ENCODE measurements at regions not wholly inside any gene's neighbourhood (a gene's known extent, or its start where the extent isn't known, plus 50 kb on each side); places are given as distances from the start of the nearest gene placed in this dataset.

DNA sequence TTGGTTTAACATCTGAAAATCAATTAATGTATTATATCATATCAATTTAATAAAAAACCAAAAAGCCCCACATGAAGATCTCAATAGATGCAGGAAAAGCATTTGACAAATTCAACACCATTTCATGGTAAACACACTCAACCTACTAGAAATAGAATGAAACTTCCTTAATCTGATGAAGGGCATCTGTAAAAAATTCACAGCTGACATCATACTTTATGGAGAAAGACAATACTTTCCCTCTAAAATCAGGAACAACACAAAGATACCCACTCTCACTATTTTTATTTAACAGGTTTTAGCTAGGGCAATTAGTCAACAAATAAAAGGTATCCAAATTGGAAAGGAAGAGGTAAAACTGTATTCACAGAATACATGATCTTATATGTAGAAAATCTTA is 303.0 kb upstream of the ZEB2 start:
- ATAC-seq (no peak), DNase-seq (no peak)
- Histone ChIP-seq H3K27ac (ENCODE audit: low read length) (no peak overlapping the region), H3K27me3 (ENCODE audit: low read length) (no peaks in the 10 kb centered on the region), H3K9me3 (ENCODE audit: low read length) (no peaks in the 10 kb centered on the region), H3K4me3 (ENCODE audit: low read length) (no peak overlapping the region), H3K9me2 (replicated peaks; ENCODE audit: low read length) (no peaks in the 10 kb centered on the region), H3F3A (ENCODE audit: low read length, unreplicated experiment) (no peaks in the 10 kb centered on the region), H2AFZ (ENCODE audit: low read length) (no peak overlapping the region), H4K20me1 (ENCODE audit: low read length) (no peaks in the 10 kb centered on the region), H3K79me2 (ENCODE audit: low read length) (no peaks in the 10 kb centered on the region), H3K4me2 (ENCODE audit: low read length) (no peak overlapping the region), H3K36me3 (ENCODE audit: low read depth, low read length) (no peaks in the 10 kb centered on the region), H3K9ac (ENCODE audit: low read length) (no peak overlapping the region), H3K4me1 (ENCODE audit: insufficient read depth, low read length) (no peaks in the 10 kb centered on the region)
- BruUV-seq (replicated peaks), result no TSS peak
- ChIA-PET CTCF (no interaction called here), POLR2A (ENCODE audit: unreplicated experiment) (no interaction called here)
- TF ChIP-seq, protein P1, sequence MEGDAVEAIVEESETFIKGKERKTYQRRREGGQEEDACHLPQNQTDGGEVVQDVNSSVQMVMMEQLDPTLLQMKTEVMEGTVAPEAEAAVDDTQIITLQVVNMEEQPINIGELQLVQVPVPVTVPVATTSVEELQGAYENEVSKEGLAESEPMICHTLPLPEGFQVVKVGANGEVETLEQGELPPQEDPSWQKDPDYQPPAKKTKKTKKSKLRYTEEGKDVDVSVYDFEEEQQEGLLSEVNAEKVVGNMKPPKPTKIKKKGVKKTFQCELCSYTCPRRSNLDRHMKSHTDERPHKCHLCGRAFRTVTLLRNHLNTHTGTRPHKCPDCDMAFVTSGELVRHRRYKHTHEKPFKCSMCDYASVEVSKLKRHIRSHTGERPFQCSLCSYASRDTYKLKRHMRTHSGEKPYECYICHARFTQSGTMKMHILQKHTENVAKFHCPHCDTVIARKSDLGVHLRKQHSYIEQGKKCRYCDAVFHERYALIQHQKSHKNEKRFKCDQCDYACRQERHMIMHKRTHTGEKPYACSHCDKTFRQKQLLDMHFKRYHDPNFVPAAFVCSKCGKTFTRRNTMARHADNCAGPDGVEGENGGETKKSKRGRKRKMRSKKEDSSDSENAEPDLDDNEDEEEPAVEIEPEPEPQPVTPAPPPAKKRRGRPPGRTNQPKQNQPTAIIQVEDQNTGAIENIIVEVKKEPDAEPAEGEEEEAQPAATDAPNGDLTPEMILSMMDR (conservative IDR thresholded peaks at IDR 0.05; ENCODE audit: low read depth, low read length), result no peak
- no peak for TF ChIP-seq EZH2phosphoT487 (IDR thresholded peaks at IDR 0.05; ENCODE audit: borderline replicate concordance, low read length)
- TF ChIP-seq EZH2 (IDR thresholded peaks at IDR 0.05; ENCODE audit: low read length, unreplicated experiment), result no peak
- intact Hi-C loops (cut with micrococcal nuclease), result no loop called here

DNA sequence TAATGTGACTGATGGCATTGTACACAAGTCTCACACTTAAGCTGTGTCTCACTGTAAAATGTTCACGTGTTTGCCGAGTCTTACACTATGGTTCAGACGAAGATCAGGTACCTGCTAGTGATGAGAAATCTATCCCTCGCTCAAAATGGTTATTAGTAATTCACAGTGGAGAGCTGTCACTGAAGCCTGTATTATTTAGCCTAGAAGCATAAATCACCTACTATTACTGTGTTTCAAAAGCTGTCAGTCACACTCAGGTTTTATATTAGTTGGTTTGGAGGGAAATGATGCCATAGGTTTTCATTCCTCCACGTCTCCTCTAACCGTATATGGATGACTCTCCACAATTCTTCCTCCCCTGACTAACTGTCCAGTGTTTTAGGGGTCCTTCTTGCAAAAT is 292.4 kb upstream of the ZEB2 start:
- Histone ChIP-seq H2AFZ (ENCODE audit: low read length) (no peak overlapping the region), H3K4me2 (ENCODE audit: low read length) (no peak overlapping the region), H3K4me3 (ENCODE audit: low read length) (no peak overlapping the region), H3K4me1 (ENCODE audit: insufficient read depth, low read length) (no peaks in the 10 kb centered on the region), H3K9me3 (ENCODE audit: low read length) (no peaks in the 10 kb centered on the region), H3K36me3 (ENCODE audit: low read depth, low read length) (no peaks in the 10 kb centered on the region), H3F3A (ENCODE audit: low read length, unreplicated experiment) (no peaks in the 10 kb centered on the region), H3K79me2 (ENCODE audit: low read length) (no peaks in the 10 kb centered on the region), H3K27ac (ENCODE audit: low read length) (no peak overlapping the region), H3K9me2 (replicated peaks; ENCODE audit: low read length) (no peaks in the 10 kb centered on the region), H3K27me3 (ENCODE audit: low read length) (no peaks in the 10 kb centered on the region), H3K9ac (ENCODE audit: low read length) (no peak overlapping the region), H4K20me1 (ENCODE audit: low read length) (no peaks in the 10 kb centered on the region)
- intact Hi-C loops (cut with micrococcal nuclease), result no loop called here
- ATAC-seq (no peak), DNase-seq (no peak)
- TF ChIP-seq EZH2 (IDR thresholded peaks at IDR 0.05; ENCODE audit: low read length, unreplicated experiment) (no peak), EZH2phosphoT487 (IDR thresholded peaks at IDR 0.05; ENCODE audit: borderline replicate concordance, low read length) (no peak)
- TF ChIP-seq, protein P1 (conservative IDR thresholded peaks at IDR 0.05; ENCODE audit: low read depth, low read length), result no peak
- CTCF ChIA-PET, result no interaction called here
- no TSS peak for BruUV-seq (replicated peaks)
- POLR2A ChIA-PET (ENCODE audit: unreplicated experiment), result no interaction called here

DNA sequence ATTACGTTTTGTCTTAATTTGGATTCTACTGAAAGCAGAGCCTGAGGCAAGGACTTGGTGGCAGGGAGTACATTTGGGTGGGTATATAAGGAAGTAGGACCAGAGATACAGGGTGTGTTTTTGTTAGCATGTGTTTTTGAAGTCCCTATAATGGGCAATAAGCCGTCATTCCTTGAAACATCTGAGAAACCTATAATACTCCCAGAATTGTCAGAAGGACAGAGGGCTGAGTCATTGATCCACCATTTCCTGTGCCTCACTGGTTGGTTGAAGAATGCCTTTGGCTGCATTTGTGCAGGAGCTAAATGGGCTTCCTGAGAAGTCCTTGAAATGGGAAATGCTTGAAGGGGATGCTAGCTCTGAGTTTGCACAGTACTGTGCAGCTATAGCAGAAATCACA is 281.8 kb upstream of the ZEB2 start:
- intact Hi-C loops (cut with micrococcal nuclease), result no loop called here
- TF ChIP-seq, protein P1 (conservative IDR thresholded peaks at IDR 0.05; ENCODE audit: low read depth, low read length), result no peak
- TF ChIP-seq EZH2 (IDR thresholded peaks at IDR 0.05; ENCODE audit: low read length, unreplicated experiment) (no peak), EZH2phosphoT487 (IDR thresholded peaks at IDR 0.05; ENCODE audit: borderline replicate concordance, low read length) (no peak)
- DNase-seq (peak; percentile 57), ATAC-seq (peak; percentile 69; the same call in 1 of the 2 replicates)
- Histone ChIP-seq H3K27me3 (ENCODE audit: low read length) (no peaks in the 10 kb centered on the region), H2AFZ (ENCODE audit: low read length) (peak overlapping the region; percentile 66), H3K4me3 (ENCODE audit: low read length) (no peak overlapping the region), H3K9me3 (ENCODE audit: low read length) (no peaks in the 10 kb centered on the region), H3F3A (ENCODE audit: low read length, unreplicated experiment) (no peaks in the 10 kb centered on the region), H4K20me1 (ENCODE audit: low read length) (no peaks in the 10 kb centered on the region), H3K36me3 (ENCODE audit: low read depth, low read length) (no peaks in the 10 kb centered on the region), H3K9ac (ENCODE audit: low read length) (no peak overlapping the region), H3K27ac (ENCODE audit: low read length) (no peak overlapping the region), H3K4me2 (ENCODE audit: low read length) (no peak overlapping the region), H3K9me2 (replicated peaks; ENCODE audit: low read length) (no peaks in the 10 kb centered on the region), H3K4me1 (ENCODE audit: insufficient read depth, low read length) (peaks cover 7% of the 10 kb centered on the region), H3K79me2 (ENCODE audit: low read length) (no peaks in the 10 kb centered on the region)
- CTCF ChIA-PET, result no interaction called here
- POLR2A ChIA-PET (ENCODE audit: unreplicated experiment), result no interaction called here
- BruUV-seq (replicated peaks), result no TSS peak

All from PC-3 (cell line).